ENCODE measurements at regions not wholly inside any gene's neighbourhood (a gene's known extent, or its start where the extent isn't known, plus 50 kb on each side); places are given as distances from the start of the nearest gene placed in this dataset.

DNA sequence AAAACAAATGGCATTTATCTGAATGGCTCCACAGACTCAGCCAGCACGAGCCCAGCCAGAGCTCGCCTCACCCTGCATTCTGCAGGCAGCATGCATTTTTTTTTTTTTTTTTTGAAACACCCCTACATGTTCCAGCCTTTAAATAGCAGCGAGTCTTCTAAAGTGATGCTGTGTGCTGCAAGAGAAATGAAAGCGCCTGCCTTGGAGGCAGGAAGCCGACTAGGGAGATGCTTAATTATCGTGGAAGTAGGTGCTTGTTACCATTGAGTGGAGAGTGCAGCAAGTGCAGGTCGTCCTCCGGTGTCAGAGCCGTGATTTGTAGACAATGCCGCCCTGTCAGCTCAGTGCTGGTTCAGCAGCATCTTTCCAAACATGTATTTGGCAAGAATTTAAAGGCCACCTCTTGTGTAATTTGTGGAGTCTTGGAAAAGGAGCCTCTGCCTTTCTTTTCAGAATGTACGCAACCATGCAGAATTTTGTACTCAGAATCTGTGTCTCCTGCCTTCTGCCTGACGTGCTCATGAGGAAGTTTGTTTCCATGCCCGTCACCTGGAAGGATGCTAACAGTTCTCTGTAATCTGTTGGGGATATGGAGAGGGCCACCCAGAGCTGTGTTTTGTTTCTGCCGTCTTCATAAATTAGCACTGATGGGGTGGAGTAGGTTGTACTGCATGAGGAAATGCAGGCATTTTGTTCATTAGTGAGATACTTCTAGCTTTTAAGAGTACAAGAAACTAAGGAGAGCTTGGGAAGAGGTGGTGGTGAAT, 345.9 kb upstream of the RGS6 start:
- no peak for DNase-seq
- Histone ChIP-seq H3K4me1 (replicated peaks; ENCODE audit: insufficient read depth) (peaks cover 2% of the 10 kb centered on the region; the same call in 1 of the 2 replicates), H3K27ac (no peak overlapping the region), H2AFZ (no peak overlapping the region), H3K9me3 (ENCODE audit: insufficient read depth, low read depth) (no peaks in the 10 kb centered on the region), H3K4me3 (no peak overlapping the region), H3K9me2 (ENCODE audit: insufficient read depth) (no peaks in the 10 kb centered on the region), H3F3A (ENCODE audit: insufficient read depth, low read depth) (peaks cover 19% of the 10 kb centered on the region), H4K20me1 (ENCODE audit: insufficient read depth) (peaks cover 11% of the 10 kb centered on the region), H3K36me3 (ENCODE audit: low read depth) (0 out of 2 replicates have a peak, but pooled peaks cover 4% of the 10 kb centered on the region), H3K79me2 (ENCODE audit: low read depth) (peaks cover 48% of the 10 kb centered on the region), H3K4me2 (no peak overlapping the region), H3K27me3 (ENCODE audit: insufficient read depth, low read depth) (no peaks in the 10 kb centered on the region)
- ChIA-PET CTCF (interaction anchor here (0.7 kb wide), 1 partner anchor 112 kb away, joined by 4 read pairs; no protein-coding TSS in a partner anchor), POLR2A (ENCODE audit: unreplicated experiment) (no interaction called here)
- no TSS peak for BruUV-seq (replicated peaks)
- TF ChIP-seq EZH2 (IDR thresholded peaks at IDR 0.05; ENCODE audit: low read depth) = no peak
- TF ChIP-seq, protein P1, sequence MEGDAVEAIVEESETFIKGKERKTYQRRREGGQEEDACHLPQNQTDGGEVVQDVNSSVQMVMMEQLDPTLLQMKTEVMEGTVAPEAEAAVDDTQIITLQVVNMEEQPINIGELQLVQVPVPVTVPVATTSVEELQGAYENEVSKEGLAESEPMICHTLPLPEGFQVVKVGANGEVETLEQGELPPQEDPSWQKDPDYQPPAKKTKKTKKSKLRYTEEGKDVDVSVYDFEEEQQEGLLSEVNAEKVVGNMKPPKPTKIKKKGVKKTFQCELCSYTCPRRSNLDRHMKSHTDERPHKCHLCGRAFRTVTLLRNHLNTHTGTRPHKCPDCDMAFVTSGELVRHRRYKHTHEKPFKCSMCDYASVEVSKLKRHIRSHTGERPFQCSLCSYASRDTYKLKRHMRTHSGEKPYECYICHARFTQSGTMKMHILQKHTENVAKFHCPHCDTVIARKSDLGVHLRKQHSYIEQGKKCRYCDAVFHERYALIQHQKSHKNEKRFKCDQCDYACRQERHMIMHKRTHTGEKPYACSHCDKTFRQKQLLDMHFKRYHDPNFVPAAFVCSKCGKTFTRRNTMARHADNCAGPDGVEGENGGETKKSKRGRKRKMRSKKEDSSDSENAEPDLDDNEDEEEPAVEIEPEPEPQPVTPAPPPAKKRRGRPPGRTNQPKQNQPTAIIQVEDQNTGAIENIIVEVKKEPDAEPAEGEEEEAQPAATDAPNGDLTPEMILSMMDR (conservative IDR thresholded peaks at IDR 0.05) = no peak
- intact Hi-C loops (cut with micrococcal nuclease; ENCODE audit: unreplicated experiment) = no loop called here

DNA sequence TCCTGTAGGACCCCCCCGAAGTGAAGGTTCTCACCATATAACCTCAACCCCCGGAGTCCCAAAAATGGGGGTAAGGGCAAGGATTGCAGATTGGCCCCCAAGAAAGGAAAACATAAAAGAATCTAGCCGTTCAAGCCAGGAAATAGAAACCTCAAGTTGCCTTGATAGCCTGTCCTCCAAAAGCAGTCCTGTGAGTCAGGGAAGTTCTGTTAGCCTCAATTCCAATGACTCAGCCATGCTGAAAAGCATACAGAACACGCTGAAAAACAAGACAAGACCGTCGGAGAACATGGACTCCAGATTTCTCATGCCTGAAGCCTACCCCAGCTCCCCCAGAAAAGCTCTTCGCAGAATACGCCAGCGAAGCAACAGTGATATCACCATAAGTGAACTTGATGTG, 344.2 kb upstream of the RGS6 start:
- H3K79me2 ChIP-seq (ENCODE audit: low read depth) = peaks cover 50% of the 10 kb centered on the region
- no peak overlapping the region for H3K27ac ChIP-seq
- H4K20me1 ChIP-seq (ENCODE audit: insufficient read depth) = peaks cover 16% of the 10 kb centered on the region
- H2AFZ ChIP-seq = no peak overlapping the region
- no peaks in the 10 kb centered on the region for H3K9me2 ChIP-seq (ENCODE audit: insufficient read depth)
- TF ChIP-seq, protein P1 (conservative IDR thresholded peaks at IDR 0.05) = no peak
- TF ChIP-seq EZH2 (IDR thresholded peaks at IDR 0.05; ENCODE audit: low read depth) = no peak
- peaks cover 10% of the 10 kb centered on the region; the same call in 1 of the 2 replicates for H3K4me1 ChIP-seq (replicated peaks; ENCODE audit: insufficient read depth)
- peaks cover 16% of the 10 kb centered on the region; the same call in 1 of the 2 replicates for H3F3A ChIP-seq (ENCODE audit: insufficient read depth, low read depth)
- BruUV-seq (replicated peaks) = no TSS peak
- no peaks in the 10 kb centered on the region for H3K9me3 ChIP-seq (ENCODE audit: insufficient read depth, low read depth)
- ChIA-PET CTCF (no interaction called here), POLR2A (ENCODE audit: unreplicated experiment) (no interaction called here)
- DNase-seq = no peak
- no peak overlapping the region for H3K4me3 ChIP-seq
- H3K27me3 ChIP-seq (ENCODE audit: insufficient read depth, low read depth) = no peaks in the 10 kb centered on the region
- no peak overlapping the region for H3K4me2 ChIP-seq
- intact Hi-C loops (cut with micrococcal nuclease; ENCODE audit: unreplicated experiment) = no loop called here
- H3K36me3 ChIP-seq (ENCODE audit: low read depth) = 0 out of 2 replicates have a peak, but pooled peaks cover 4% of the 10 kb centered on the region

DNA sequence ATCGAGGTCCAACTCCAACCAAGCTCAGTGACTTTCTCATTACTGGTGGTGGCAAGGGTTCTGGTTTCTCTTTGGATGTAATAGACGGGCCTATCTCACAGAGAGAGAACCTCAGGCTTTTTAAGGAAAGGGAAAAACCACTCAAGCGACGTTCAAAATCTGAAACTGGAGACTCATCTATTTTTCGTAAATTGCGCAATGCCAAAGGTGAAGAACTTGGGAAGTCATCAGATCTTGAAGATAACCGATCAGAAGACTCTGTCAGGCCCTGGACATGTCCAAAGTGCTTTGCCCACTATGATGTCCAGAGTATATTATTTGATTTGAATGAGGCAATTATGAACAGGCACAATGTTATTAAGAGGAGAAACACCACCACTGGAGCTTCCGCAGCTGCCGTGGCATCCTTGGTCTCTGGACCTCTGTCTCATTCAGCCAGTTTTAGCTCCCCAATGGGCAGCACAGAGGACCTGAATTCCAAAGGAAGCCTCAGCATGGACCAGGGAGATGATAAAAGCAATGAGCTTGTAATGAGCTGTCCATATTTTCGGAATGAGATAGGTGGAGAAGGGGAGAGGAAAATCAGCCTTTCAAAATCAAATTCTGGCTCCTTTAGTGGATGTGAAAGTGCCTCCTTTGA, 343.5 kb upstream of the RGS6 start:
- H3K27ac ChIP-seq = no peak overlapping the region
- ChIA-PET POLR2A (ENCODE audit: unreplicated experiment) (interaction anchor here (0.5 kb wide), 1 partner anchor 124 kb away, joined by 5 read pairs; no protein-coding TSS in a partner anchor), CTCF (no interaction called here)
- H3F3A ChIP-seq (ENCODE audit: insufficient read depth, low read depth) = peaks cover 15% of the 10 kb centered on the region; the same call in 1 of the 2 replicates
- TF ChIP-seq, protein P1 (conservative IDR thresholded peaks at IDR 0.05) = no peak
- TF ChIP-seq EZH2 (IDR thresholded peaks at IDR 0.05; ENCODE audit: low read depth) = no peak
- no peak overlapping the region for H2AFZ ChIP-seq
- H3K9me3 ChIP-seq (ENCODE audit: insufficient read depth, low read depth) = no peaks in the 10 kb centered on the region
- no peaks in the 10 kb centered on the region for H3K27me3 ChIP-seq (ENCODE audit: insufficient read depth, low read depth)
- no TSS peak for BruUV-seq (replicated peaks)
- DNase-seq = no peak
- intact Hi-C loops (cut with micrococcal nuclease; ENCODE audit: unreplicated experiment) = no loop called here
- H3K4me1 ChIP-seq (replicated peaks; ENCODE audit: insufficient read depth) = peaks cover 10% of the 10 kb centered on the region; the same call in 1 of the 2 replicates
- no peak overlapping the region for H3K4me2 ChIP-seq
- H3K79me2 ChIP-seq (ENCODE audit: low read depth) = peaks cover 50% of the 10 kb centered on the region
- H3K9me2 ChIP-seq (ENCODE audit: insufficient read depth) = no peaks in the 10 kb centered on the region
- no peak overlapping the region for H3K4me3 ChIP-seq
- H3K36me3 ChIP-seq (ENCODE audit: low read depth) = 0 out of 2 replicates have a peak, but pooled peaks cover 4% of the 10 kb centered on the region
- peaks cover 16% of the 10 kb centered on the region for H4K20me1 ChIP-seq (ENCODE audit: insufficient read depth)

All from PC-9 (cell line).